NCI-H345 (cell line): ENCODE measurements at regions not wholly inside any gene's neighbourhood (a gene's known extent, or its start where the extent isn't known, plus 50 kb on each side); places are given as distances from the start of the nearest gene placed in this dataset.

ENCODE experiments used
- DNase-seq: peaks from one replicate; lab custom pipeline; 2025; lab: John Stamatoyannopoulos, UW

DNA sequence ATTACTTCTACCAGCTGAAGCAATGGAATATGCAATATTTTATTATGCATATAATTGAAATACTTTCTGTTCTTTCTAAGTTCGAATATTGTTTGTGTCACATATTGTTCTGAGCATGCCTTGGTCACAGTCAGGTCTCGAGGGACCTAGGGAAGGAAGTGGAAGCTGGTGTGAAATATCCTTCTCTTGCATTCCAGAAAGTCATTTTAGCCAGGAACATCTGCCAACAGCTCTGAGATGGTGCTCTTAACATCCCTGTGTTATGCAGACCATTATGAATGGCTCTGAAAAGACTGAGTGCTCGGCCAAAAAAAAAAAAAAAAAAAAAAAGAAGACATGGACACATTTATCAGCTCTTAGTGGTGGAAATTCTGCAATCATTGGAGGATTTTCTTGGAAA lies 132.7 kb upstream of the JAG1 start:
- no peak for DNase-seq

DNA sequence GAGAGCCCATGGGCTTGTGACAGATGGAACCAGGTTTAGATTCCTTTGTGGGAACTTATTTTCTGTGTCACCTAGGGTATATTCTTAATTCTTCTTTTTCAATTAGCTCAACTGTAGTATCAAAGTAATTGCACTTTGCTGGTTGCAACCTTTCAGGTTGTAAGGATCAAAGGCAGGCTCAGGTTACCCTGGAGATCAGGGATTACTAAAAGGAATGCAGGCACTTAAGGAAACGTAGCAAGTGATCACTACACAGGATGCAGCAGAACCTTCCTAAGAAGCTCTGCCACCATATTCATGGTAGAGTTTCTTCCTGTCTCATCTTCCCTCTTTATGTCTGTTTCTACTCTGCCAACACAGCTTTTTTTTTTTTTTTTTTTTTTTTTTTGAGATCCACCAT lies 133.2 kb upstream of the JAG1 start:
- no peak for DNase-seq

DNA sequence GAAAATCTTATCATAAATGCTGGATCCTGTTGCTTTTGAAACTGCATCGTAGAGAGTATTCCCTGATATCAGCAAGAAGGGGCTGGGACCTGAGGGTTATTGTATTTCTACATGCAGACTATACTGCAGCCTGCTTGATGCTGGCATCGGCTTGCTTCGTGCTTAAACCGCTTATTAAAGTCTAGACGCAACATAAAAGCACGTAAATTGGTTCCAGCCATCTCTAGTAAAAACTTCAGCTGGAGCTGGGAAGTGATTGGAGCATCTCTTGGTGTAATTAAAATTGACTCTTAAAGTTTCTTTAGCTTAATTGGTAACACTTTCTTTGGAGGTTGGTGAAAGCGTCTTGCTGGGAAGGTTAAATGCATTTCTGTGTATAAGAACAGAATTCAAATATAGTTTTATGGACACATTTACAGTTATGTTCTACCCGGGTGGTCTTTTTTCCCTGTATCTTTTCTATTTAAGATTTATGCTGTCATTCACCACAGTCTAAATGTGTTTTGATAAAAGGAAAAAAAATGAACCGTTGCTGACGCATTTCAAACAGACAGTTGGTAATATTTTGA lies 139.0 kb upstream of the JAG1 start:
- no peak for DNase-seq

DNA sequence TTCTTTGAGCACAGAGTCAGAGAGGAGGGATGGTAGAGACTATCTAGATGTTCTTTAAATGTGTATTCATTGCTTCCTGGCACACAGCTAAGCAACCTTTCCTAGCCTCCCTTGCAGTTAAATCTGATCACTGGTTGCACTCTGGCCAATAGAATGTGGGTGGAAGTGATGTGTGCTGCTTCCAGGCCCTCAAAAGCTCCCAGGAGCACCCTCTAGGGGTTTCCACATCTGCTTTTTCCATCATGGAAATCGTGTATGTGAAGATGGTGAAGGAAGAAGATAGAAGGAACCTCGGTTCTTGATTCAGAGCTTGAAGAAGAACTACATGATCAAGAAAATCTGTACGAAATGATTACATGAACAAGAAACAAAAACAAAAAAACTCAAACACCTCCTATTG lies 149.8 kb upstream of the JAG1 start:
- no peak for DNase-seq

DNA sequence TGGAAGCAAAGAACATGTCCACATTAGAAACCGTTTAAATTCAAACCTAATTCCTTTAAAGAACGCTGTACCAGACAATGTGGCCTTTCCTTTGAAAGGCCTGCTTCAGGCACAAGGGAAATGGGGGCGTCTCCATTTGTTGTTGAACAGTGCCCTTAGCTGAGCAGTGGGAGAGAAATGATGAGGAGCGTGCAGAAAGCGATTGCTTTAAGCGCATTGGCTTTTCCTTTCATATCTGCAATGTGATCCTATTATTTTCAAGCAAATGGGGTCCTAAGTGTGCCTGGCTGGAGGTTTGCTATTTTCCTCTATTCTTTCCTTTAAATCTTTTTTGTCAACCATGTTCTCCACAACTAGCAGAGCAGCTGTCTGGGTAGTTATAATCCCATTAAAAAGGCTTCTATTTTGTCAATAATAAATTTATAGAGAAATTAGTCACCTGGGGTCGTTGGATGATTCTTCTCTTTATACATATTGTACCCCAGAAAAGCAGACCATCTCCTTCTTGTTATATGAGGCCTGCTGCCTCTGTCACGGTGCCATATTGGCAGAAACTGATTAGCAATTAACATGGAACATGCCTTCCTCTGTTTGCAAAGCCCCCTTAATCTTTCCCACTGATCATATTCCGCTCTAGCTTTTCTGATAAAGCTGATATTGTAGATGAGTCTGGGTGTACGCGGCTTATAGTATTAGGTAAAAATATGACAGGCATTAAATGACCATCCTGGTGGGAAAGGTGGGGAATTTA lies 151.1 kb upstream of the JAG1 start:
- no peak for DNase-seq

DNA sequence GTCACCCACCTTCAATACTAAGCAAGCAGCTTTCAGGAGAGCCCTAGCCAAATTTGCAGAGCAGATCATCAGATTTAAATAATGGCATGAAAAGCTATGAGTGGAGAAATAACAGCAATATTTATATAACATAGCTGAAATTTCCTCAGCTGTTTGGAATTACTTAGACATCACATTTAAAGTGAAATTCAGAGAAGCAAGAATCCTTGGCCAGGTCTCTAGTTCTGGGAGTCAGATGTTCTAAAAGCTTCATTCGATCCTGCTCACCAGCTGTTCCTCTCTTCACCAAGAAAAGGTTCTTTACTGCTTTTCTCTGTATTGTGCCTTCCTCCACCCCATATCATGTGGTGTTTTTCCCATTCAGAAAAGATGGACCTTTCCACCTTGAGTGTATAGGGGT lies 152.3 kb upstream of the JAG1 start:
- no peak for DNase-seq

DNA sequence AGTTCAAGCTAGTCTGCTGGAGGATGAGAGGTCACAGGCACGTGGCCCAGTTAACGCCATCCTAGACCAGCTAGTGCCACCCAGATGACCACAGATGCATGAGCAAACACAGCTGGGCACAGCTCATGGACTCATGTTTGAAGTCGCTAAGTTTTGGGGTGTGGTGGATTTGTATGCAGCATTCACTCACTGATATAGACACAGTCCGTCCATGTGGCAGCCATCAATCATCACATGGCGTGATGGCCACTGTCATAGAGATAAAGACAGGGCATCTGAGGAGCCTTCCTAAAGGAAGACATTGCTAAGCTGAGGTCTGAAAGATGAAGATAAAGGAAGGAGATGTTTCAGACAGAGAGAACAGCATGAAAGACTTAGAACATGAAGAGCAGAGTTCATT lies 154.4 kb upstream of the JAG1 start:
- DNase-seq: no peak

DNA sequence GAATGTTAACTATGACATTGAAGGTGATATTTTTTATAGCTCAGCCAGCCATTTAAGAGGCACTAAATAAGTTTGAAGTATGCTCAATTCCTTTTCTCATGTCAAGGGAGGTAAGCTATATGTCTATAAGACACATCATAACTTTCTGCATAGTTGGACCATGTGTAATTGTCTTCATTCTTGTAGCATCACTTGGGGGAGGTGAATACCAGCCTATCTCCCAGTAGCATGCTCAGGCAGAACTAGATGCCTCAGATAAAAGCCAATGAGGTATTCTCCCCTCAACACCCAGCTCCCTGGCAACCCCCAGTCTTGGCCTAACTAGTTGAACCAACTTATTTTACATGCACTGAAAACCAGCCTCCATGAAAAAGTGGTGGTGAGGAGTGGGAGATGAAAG lies 158.3 kb upstream of the JAG1 start:
- no peak for DNase-seq

DNA sequence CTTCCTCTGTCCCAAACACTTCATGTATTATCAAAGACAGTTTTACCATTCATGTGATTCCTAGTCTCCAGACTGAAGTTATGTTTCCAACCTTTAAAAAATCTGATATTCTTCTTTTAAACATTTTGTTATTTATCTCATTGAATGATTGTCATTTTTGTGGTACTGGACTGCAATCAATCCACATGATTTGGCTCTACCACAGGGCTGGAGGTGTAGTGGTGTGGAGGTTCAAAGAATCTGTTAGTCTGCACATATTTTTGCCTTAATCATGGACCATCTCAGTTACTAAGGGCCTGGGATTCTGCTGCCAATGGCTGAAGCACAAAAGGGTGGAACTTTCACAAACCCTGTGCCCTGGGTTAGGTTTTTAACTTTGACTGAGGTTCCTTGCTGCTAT lies 164.1 kb upstream of the JAG1 start:
- no peak for DNase-seq

DNA sequence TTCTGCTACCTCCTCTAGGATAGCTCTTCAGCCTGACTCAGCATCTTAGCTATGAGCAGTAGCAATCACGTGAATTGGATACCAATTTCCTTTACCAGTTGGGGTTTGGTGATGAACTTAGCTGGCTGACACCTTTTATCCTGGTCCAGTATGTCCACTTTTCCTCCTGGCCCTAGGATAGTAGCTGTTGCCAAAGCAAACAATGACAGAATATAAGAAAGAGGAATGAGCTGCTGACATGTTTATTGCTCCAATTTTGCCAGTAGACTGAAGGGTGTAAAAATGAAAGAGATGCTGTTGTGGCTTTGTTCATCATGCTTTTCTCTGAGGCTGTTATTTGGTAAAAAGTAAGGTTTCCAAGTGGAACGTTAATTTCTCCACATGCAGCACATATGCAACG lies 168.3 kb upstream of the JAG1 start:
- DNase-seq: no peak

DNA sequence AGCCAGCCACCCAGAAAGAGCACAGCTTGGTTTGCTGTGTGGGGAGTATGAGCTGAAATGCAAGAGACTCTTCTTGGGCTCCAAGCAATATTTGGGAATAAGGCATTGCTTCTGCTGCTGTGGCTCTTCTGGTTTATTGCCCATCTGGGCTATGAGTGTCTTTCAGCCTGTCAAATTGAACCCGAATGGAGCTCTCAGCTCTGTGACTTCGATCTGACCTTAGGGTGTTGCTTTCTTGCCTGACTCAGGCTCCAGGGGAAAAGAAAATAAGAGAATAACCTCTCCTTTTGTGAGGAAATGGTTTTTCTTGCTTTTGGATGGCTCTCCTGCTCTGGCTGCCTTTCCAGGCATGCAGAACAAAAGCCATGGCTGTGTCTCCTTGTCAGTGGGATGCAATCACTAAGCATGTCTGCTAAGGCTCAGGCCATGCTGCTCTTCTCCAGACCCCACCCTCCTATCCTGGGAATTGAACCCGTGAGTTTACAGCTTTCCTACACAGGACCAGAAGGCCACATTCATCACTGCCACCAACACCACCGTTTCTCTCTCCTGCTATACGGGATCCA lies 169.4 kb upstream of the JAG1 start:
- DNase-seq: no peak

DNA sequence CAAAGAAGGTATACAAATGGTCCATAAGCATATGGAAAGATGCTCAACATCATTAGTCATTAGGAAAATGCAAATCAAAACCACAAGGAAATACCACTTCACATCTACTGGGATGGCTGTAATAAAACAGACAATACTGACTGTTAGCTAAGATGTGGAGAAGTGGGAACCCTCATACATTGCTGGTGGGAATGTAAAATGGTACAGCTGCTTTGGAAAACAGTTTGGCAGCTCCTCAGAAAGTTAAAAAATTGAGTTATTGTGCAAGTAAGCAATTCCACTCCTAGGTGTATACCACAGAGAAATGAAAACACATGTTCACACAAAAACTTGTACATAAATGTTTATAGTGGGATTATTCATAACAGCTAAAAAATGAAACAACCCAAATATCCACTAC lies 173.0 kb upstream of the JAG1 start:
- no peak for DNase-seq

DNA sequence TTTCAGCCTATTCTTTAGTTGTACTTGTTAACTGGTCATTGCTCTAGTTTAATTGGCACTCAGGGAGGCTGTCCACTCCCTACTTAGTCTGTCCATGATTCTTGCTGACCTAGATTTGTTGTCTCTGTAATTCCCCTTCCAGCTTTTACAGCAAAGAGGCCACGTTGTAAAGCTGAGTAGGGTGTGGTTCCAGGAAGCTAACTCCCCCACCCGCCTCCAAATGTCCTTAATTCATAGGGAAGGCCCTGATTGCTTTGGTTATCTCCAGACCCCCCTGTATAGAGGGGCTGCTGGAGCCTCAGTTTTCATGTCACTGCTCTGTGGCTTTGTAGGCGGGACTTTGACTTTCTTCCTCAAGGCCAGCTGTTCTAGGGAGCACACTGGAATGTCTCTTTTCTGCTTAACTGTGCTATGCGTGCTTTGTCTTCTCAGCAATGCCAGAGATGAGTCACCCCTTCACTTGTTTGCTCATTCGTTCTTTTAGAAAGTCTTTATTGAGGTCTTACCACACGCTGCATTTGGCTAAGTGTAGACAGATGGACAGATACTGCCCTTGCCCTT lies 175.1 kb upstream of the JAG1 start:
- DNase-seq: no peak

DNA sequence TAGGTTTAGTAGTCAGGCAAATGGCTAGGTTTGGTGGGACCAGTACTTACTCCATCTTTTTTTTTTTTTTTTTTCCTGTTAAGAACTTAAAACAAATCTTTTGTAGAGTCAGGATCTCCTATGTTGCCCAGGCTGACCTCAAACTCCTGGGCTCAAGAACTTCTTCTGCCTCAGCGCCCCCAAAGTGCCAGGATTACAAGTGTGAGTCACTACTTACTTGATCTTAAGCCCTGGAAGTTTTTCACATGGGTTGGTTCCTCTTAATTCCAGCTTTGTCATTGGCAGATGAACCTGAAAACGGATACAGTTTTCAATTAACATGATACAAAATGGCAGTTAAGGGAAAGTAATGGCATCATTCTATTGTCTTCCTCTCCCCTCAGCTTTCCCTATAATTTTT lies 179.4 kb upstream of the JAG1 start:
- no peak for DNase-seq

DNA sequence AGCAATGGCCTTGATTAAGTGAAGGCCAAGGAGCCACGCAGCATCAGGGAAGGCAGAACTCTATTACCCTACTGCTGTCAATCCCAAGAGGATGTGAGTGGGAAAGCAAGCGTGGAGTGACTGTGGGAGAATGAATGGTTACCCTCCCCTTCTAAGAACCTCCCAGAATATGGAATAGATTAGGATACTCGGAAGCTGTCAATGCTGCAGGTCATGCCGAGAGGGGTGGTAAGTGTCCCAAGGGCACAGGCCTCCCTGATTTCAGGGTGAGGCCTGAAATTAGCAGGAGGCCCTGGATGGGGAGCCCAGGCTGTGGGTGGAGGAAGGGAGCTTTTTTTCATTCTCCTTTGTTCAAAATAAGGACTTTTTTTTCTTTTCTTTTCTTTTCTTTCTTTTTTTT lies 179.9 kb upstream of the JAG1 start:
- no peak for DNase-seq

DNA sequence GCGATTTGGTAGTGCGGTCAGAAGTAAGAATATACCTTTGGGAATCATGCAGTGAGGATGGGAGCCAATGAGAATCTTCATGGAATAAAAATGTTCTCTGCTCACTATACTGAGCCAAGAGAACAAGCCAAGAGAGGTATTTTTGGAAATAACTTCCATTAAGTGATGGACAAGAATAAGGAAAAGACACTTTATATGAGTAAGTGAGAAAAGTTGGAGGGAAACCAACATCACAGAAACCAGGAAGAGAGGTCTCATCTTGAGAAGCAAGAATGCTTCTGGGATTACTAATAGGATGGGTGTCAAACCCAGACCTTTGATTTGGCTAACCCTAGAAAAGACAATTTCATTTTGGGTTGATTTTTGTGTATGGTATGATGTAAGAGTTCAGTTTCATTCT lies 181.2 kb upstream of the JAG1 start:
- DNase-seq: no peak

DNA sequence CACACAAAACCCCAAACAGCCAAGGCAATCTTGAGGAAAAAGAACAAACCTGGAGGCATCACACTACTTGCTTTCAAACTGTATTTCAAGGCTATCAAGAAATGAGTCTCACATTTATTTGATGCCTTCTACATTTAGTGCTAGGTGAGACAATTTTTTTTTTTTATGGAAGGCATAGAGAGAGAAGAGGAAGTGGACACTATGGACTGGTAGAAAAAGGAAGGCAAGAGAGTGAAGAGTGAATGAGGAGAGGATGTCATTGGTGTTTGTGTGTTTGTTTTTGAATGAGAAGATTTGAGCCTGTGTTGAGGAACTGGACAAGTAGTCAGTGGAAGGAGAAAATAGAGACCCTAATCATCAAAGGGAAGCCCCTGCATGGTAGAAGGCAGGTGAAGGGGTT lies 182.0 kb upstream of the JAG1 start:
- no peak for DNase-seq

DNA sequence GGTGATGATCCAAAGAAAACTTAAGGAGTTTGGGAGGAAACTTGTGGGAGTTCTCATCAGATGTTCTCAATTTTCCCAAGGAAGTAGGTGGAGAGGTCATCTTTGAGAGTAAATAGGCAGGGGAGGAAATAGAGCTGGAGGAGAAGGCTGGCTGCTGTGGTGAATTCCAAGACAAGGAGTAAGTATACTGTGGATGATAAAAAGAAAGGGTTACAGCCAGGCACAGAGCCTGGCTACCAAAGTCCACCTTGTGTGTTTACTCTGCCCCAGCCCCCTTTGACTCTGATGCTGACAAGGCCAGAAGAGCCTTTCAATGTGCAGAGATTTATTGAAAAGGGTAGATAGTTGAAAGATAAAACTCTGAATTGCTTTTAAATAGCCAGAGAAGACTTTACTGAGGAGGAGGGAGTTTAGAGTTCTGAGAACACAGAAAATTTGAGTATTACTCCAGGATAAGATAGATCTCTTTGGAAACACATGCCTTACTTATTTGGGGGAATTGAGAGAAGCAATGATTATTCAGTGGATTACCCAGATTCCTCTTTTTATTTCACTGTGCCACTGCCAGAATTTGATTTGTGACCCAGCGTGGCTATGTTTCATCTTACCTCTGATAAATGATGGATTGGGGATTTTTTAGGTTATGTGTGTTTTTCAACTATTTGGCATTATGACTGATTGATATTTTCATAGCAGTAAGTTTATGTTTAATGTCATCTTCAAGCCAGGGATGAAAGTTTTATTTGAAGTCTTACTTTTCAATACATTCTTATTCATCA lies 182.6 kb upstream of the JAG1 start:
- DNase-seq: no peak

DNA sequence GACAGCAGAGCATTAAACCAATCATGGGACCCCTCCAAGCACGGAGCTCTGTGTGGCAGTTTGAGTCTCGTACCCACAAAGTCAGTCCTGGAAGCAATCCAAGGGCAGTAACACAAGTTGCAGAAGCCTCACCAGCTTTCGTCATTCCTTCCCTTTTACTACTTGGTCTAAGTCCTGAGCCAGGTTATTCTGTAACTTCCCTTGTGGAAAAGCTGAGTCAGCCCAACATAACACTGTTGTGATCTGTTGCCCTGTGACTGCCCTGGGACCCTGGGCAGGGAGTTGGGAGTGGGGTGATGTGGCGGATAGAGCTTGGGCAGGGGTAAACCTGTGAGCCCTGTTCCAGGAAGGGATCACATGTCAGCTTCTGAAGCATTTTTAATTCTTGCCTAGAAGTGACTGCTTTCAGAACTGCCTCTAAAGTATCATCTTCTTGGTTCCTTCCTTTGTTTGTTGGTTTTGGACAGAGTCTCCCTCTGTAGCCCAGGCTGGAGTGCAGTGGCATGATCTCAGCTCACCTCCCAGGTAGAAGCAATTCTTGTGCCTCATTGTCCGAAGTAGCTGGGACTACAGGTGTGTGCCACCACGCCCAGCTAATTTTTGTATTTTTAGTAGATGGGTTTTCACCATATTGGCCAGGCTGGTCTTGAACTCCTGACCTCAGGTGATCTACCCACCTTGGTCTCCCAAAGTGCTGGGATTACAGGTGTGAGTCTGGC lies 183.7 kb upstream of the JAG1 start:
- no peak for DNase-seq

DNA sequence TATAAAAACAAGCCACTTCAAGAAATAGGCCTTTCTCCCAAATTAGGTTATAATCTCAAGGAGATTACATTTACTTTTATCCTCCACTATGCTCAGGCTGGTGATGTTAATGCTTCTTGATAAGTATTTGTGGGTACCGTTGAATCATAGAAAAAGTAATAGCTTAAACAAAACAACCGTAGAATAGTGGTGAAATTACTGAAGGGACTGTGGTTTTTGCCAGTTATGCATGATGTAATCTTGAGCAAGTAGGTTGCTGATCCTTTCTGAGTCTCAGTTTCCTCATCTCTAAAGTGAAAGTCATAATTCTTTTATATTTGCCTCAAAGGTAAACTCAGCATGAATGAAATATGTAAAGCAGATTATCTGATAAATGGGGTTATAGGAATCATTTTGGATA lies 187.3 kb upstream of the JAG1 start:
- no peak for DNase-seq

DNA sequence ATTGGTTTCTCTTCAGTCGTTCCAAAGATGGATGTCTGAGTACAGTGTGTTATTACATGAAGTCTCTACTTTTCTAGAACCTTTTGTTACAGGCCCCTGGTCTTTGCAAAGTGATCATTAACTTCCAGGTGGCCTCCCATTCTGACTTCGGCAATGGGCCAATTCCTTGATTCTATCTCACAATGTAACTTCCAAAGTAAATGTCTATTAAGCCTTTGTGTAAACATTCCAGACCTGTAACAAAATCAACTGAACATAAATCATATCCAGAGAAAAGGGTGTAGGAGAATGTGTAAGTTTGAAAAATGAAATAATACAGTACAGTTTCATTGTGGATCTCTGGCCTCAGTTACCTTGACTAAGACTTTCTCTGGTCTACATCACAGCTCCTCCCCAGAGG lies 187.8 kb upstream of the JAG1 start:
- DNase-seq: no peak
